Karpas-422 (cell line): ENCODE measurements at regions not wholly inside any gene's neighbourhood (a gene's known extent, or its start where the extent isn't known, plus 50 kb on each side); places are given as distances from the start of the nearest gene placed in this dataset.

ENCODE experiments used
- DNase-seq: peaks from one replicate; pipeline ENCODE4 v3.0.0-alpha.2; 2015
- H2AFZ ChIP-seq: fragments of 200-600 bp; sonication (generic); 2 replicates; pipeline ENCODE4 v1.6.1; 2014; ENCODE audit warnings: antibody characterized with exemption, low read length, mixed read lengths
- H3K27ac ChIP-seq: fragments of 200-600 bp; sonication (generic); 2 replicates; pipeline ENCODE4 v1.5.1; 2014; ENCODE audit warnings: mild to moderate bottlenecking, low read length, moderate library complexity
- H3K27me3 ChIP-seq: fragments of 200-600 bp; sonication (generic); 2 replicates; pipeline ENCODE4 v1.6.1; 2014; ENCODE audit warnings: low read length, mixed read lengths
- H3K36me3 ChIP-seq: fragments of 200-600 bp; sonication (generic); 2 replicates; pipeline ENCODE4 v1.6.1; 2014; ENCODE audit warnings: low read length, mixed read lengths; ENCODE audit not compliant: insufficient read depth
- H3K4me1 ChIP-seq: fragments of 200-600 bp; sonication (generic); 2 replicates; pipeline ENCODE4 v1.6.1; 2014; ENCODE audit warnings: mild to moderate bottlenecking, low read length, mixed read lengths
- H3K4me2 ChIP-seq: fragments of 200-600 bp; sonication (generic); 2 replicates; pipeline ENCODE4 v1.6.1; 2014; ENCODE audit warnings: low read length, low read depth, mild to moderate bottlenecking; ENCODE audit not compliant: poor library complexity, severe bottlenecking
- H3K4me3 ChIP-seq: fragments of 200-600 bp; sonication (generic); 2 replicates; pipeline ENCODE4 v1.5.1; 2014; ENCODE audit warnings: mild to moderate bottlenecking, antibody characterized with exemption, low read length, mixed read lengths
- H3K79me2 ChIP-seq: fragments of 200-600 bp; sonication (generic); 2 replicates; pipeline ENCODE4 v1.6.1; 2014; ENCODE audit warnings: mild to moderate bottlenecking, low read length, mixed read lengths
- H3K9ac ChIP-seq: fragments of 200-600 bp; sonication (generic); 2 replicates; pipeline ENCODE4 v1.6.0; 2014; ENCODE audit warnings: low read length
- H3K9me2 ChIP-seq: fragments of 200-600 bp; sonication (generic), shearing (Covaris generic); replicated peaks from 2 replicates; pipeline ENCODE4 v1.6.0; 2014; ENCODE audit warnings: mild to moderate bottlenecking, low read length, moderate library complexity; ENCODE audit not compliant: insufficient read depth
- H3K9me3 ChIP-seq: fragments of 300-700, 200-600 bp; sonication (generic); 2 replicates; pipeline ENCODE4 v1.6.1; 2014; ENCODE audit warnings: low read length, mixed read lengths
- H4K20me1 ChIP-seq: fragments of 200-600 bp; sonication (generic); 2 replicates; pipeline ENCODE4 v1.6.1; 2014; ENCODE audit warnings: mild to moderate bottlenecking, antibody characterized with exemption, low read length, low read depth; ENCODE audit not compliant: insufficient read depth

DNA sequence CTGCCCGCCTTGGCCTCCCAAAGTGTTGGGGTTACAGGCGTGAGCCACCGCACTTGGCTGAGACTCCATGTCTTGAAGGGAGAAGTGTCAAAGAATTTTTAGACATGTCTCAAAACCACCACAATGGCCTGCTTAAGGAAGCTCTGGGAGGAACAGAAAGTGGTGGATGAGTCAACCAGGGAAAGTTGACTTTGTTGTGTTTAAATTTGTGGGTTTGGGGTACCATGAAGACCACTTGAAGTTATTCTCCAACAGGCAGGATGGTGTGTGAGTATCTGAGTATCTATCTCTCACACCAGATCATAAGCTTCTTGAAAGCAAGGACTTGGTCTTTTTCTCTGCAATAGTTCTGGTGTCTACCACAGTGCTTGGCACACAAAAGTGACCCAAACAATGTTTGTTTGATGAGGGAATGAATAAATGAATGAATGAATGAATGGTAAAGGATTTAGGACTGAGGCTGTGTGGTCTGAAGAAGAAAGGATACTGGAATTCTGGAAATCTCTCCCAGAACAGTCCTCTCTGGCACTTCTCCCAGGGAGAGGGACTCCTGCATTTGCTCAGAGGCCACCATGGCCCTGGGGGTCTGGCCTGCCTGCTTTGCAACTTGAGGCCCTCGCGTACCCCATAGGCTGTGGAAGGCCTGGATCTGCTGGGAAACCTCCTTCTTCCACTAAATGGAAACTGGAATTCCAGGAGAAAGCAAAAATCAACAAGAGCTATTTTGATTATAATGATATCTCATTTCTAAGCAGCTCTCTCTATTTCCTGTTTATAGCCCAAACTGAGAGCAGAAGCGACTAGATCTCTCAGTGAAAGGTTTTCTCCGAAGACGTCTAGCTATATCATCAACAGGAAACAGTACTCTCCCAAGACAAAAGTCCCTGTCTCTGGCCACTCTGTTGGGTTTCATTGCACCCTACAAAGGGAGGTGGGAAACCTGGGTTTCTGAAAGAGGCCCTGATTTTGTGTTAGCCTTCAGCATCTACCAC is 187.9 kb downstream of the PALM2AKAP2 start:
- H3K27me3 ChIP-seq = no peaks in the 10 kb centered on the region; the same call in 1 of the 2 replicates
- no peak overlapping the region for H3K4me3 ChIP-seq
- H3K27ac ChIP-seq = no peak overlapping the region
- no peaks in the 10 kb centered on the region for H3K79me2 ChIP-seq
- H3K9me3 ChIP-seq = no peaks in the 10 kb centered on the region
- no peak overlapping the region for H2AFZ ChIP-seq
- H3K4me1 ChIP-seq = peaks cover 7% of the 10 kb centered on the region
- H3K36me3 ChIP-seq = no peaks in the 10 kb centered on the region
- H4K20me1 ChIP-seq = no peaks in the 10 kb centered on the region
- H3K9ac ChIP-seq = no peak overlapping the region
- no peaks in the 10 kb centered on the region for H3K9me2 ChIP-seq
- H3K4me2 ChIP-seq = no peak overlapping the region
- no peak for DNase-seq

GRCh38 chr9:109969011-109969410 is 189.0 kb downstream of the PALM2AKAP2 start:
- Histone ChIP-seq H3K27me3 (peaks cover 3% of the 10 kb centered on the region), H3K9me2 (no peaks in the 10 kb centered on the region), H3K4me3 (no peak overlapping the region), H4K20me1 (no peaks in the 10 kb centered on the region), H2AFZ (no peak overlapping the region), H3K27ac (no peak overlapping the region), H3K9ac (no peak overlapping the region), H3K79me2 (no peaks in the 10 kb centered on the region), H3K4me1 (peaks cover 9% of the 10 kb centered on the region), H3K4me2 (no peak overlapping the region), H3K36me3 (no peaks in the 10 kb centered on the region), H3K9me3 (no peaks in the 10 kb centered on the region)
- DNase-seq = no peak

DNA sequence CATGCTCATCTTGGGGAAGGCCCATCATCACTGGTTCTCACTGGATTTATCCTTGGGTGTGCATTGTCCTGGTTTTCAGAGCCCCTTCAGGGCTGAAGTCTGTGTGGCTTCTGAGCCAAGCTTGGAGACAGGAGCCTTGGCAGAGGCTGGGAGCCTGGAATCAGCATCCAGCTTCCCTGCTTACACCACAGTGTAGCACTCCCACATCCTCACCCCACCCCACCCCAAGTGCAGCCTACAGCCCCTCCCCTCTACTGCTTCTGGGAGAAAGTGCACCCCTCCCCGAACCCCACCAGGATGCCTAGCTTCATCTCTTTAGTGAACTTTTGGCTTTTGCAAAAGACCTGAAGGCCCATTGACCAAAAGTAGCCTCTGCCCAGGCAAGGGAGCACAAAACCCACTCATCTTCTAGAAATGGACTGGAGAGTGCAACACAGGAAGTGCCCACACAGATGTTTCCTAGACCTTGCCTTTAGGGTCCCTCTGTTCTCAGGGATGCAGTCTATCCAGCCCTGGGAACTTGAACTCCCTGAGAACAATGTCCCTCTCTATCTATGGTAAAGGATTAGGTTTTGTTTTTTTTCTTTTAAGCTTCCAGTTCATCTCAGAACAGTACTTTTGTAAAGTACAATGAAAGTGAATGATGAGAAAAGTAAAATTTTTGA is 189.7 kb downstream of the PALM2AKAP2 start:
- Histone ChIP-seq H3K27ac (no peak overlapping the region), H3K4me3 (no peak overlapping the region), H3K9me3 (no peaks in the 10 kb centered on the region), H3K4me2 (no peak overlapping the region), H3K9me2 (no peaks in the 10 kb centered on the region), H4K20me1 (no peaks in the 10 kb centered on the region), H3K27me3 (peaks cover 3% of the 10 kb centered on the region), H2AFZ (no peak overlapping the region), H3K4me1 (peaks cover 16% of the 10 kb centered on the region), H3K36me3 (no peaks in the 10 kb centered on the region), H3K79me2 (no peaks in the 10 kb centered on the region), H3K9ac (no peak overlapping the region)
- no peak for DNase-seq

GRCh38 chr9:109971226-109971625 is 191.2 kb downstream of the PALM2AKAP2 start:
- Histone ChIP-seq H3K9ac (no peak overlapping the region), H3K4me3 (no peak overlapping the region), H3K4me2 (no peak overlapping the region), H4K20me1 (no peaks in the 10 kb centered on the region), H3K79me2 (no peaks in the 10 kb centered on the region), H3K4me1 (peaks cover 18% of the 10 kb centered on the region), H2AFZ (no peak overlapping the region), H3K27me3 (peaks cover 3% of the 10 kb centered on the region), H3K36me3 (no peaks in the 10 kb centered on the region), H3K9me2 (no peaks in the 10 kb centered on the region), H3K27ac (no peak overlapping the region), H3K9me3 (no peaks in the 10 kb centered on the region)
- no peak for DNase-seq

GRCh38 chr9:109972026-109972882 is 192.3 kb downstream of the PALM2AKAP2 start:
- Histone ChIP-seq H3K27ac (no peak overlapping the region), H3K9me3 (no peaks in the 10 kb centered on the region), H3K4me2 (no peak overlapping the region), H3K9me2 (no peaks in the 10 kb centered on the region), H3K27me3 (peaks cover 3% of the 10 kb centered on the region; the same call in 1 of the 2 replicates), H3K36me3 (no peaks in the 10 kb centered on the region), H3K4me1 (peaks cover 11% of the 10 kb centered on the region), H4K20me1 (no peaks in the 10 kb centered on the region), H3K4me3 (no peak overlapping the region), H3K9ac (no peak overlapping the region), H2AFZ (no peak overlapping the region), H3K79me2 (no peaks in the 10 kb centered on the region)
- DNase-seq = no peak

- Histone ChIP-seq H3K36me3 (no peaks in the 10 kb centered on the region), H3K27ac (no peak overlapping the region), H3K4me3 (no peak overlapping the region), H4K20me1 (no peaks in the 10 kb centered on the region), H3K9ac (no peak overlapping the region), H3K79me2 (no peaks in the 10 kb centered on the region), H3K4me2 (no peak overlapping the region), H3K4me1 (peaks cover 11% of the 10 kb centered on the region), H3K27me3 (peaks cover 3% of the 10 kb centered on the region; the same call in 1 of the 2 replicates), H2AFZ (no peak overlapping the region), H3K9me3 (no peaks in the 10 kb centered on the region), H3K9me2 (no peaks in the 10 kb centered on the region)
- DNase-seq = no peak
Measured at GRCh38 chr9:109973336-109973735, 193.3 kb downstream of the PALM2AKAP2 start.

DNA sequence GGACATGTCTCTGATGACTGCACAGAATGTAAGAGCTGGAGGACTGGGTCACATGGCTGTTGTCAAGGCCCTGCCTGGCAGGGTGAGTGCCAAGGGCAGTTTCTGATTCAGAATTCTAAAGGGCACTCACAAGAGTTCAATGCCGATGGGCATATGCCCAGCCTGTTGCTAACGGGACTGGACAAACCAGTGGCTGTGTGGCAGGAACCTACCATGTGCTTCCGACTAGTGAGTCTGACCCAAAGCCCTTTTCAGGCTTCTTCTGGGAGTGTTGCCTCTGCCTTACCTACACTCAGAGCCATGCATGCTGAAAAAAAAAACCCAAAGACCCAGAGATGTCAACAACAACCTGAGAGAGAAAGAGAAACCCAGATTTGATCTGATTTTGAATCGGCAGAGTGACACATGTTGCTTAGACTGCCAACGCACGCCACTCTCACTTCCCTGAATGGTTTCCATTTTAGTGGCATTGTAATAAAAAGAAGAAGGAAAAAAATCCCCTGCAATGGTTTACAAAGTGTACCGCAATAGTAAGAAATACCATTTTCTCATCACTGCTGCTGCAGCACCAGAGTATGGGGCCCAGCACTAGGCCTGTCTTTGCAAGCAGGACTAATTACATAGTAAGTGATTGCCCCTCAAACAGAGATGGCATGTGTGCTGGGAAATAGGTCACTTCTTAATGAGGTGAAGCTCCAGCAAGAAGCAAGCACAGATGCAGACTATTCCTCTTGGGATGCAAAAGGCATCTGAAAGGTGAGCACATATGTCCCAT is 194.3 kb downstream of the PALM2AKAP2 start:
- no peaks in the 10 kb centered on the region for H4K20me1 ChIP-seq
- H3K4me3 ChIP-seq = no peak overlapping the region
- no peaks in the 10 kb centered on the region for H3K79me2 ChIP-seq
- H3K4me1 ChIP-seq = peaks cover 11% of the 10 kb centered on the region
- H2AFZ ChIP-seq = no peak overlapping the region
- H3K9me3 ChIP-seq = no peaks in the 10 kb centered on the region
- H3K36me3 ChIP-seq = no peaks in the 10 kb centered on the region
- H3K27ac ChIP-seq = no peak overlapping the region
- no peak overlapping the region for H3K9ac ChIP-seq
- H3K27me3 ChIP-seq = peaks cover 3% of the 10 kb centered on the region; the same call in 1 of the 2 replicates
- no peaks in the 10 kb centered on the region for H3K9me2 ChIP-seq
- no peak overlapping the region for H3K4me2 ChIP-seq
- DNase-seq = no peak
